Vagina (tissue), 2 donors: ENCODE measurements at regions not wholly inside any gene's neighbourhood (a gene's known extent, or its start where the extent isn't known, plus 50 kb on each side); places are given as distances from the start of the nearest gene placed in this dataset.

Experiments
- DNase-seq, 2 donors: peaks; one replicate each; pipeline ENCODE4 v3.0.0-alpha.2; 2017; ENCODE audit errors: extremely low spot score in 2 of 2
- H3K27ac ChIP-seq: fragments of 200-600 bp; sonication (generic); one replicate; pipeline ENCODE4 v1.5.1; 2019
- H3K27me3 ChIP-seq: fragments of 200-600 bp; sonication (generic); one replicate; pipeline ENCODE4 v1.5.1; 2019
- H3K36me3 ChIP-seq, 2 donors: fragments of 200-600 bp; sonication (generic); one replicate each; pipeline ENCODE4 v1.5.1; 2017 to 2019
- H3K4me1 ChIP-seq: fragments of 200-600 bp; sonication (generic); one replicate; pipeline ENCODE4 v1.5.1; 2019
- H3K4me3 ChIP-seq, 2 donors: fragments of 200-600 bp; sonication (generic); 1 replicate in 1 of 2; 2 replicates in 1 of 2; pipeline ENCODE4 v1.5.1; 2016 to 2019
- H3K9me3 ChIP-seq: fragments of 200-600 bp; sonication (generic); one replicate; pipeline ENCODE4 v1.5.1; 2019
- CTCF ChIP-seq, 3 experiments: fragments of 450-650 bp in 2 of 3; fragments of 200-600 bp in 1 of 3; sonication (generic) in 1 of 3; IDR thresholded peaks; one replicate each; pipeline ENCODE4 v1.5.1; 2017 to 2019; ENCODE audit warnings: antibody characterized with exemption in 3 of 3, mild to moderate bottlenecking in 2 of 3, moderate library complexity in 2 of 3
- POLR2A ChIP-seq, 2 donors: fragments of 450-650 bp; IDR thresholded peaks; one replicate each; pipeline ENCODE4 v1.6.1; 2017; ENCODE audit warnings: antibody characterized with exemption in 2 of 2, mild to moderate bottlenecking in 2 of 2, moderate library complexity in 2 of 2
- POLR2AphosphoS5 ChIP-seq, 2 donors: sonication (generic); formaldehyde crosslinking; IDR thresholded peaks; one replicate each; pipeline ENCODE4 v1.9.0; 2017; ENCODE audit warnings: antibody characterized with exemption in 2 of 2, mild to moderate bottlenecking in 2 of 2, low read depth in 1 of 2; ENCODE audit not compliant: insufficient read depth in 1 of 2
- intact Hi-C: fragments of 100-400 bp; cut with DNase I; formaldehyde crosslinking; loops from one replicate; pipeline ENCODE4 v1.15.1; 2023

DNA sequence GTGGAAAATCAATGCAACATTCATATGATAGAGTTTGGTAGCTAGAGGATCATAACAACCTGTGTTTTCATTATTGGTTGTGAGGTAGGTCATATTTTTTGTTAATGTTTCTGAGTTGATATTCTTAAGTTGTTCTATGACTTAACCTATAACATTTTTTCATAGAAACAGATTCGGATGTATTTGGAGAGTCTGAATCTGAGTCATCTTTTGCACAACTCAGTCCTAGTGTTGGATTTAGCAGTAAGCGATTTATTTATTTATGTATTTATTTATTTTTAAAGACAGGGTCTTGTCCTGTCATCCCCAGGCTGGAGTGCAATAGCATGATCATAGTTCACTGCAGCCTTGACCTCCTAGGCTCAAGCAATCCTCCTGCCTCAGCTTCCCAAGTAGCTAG lies 292.8 kb upstream of the ZNF717 start:
- Histone ChIP-seq H3K4me1 (no peaks in the 10 kb centered on the region), H3K9me3 (no peaks in the 10 kb centered on the region), H3K27me3 (no peaks in the 10 kb centered on the region), H3K4me3 (no peak overlapping the region), H3K36me3 (no peaks in the 10 kb centered on the region), H3K27ac (no peak overlapping the region)
- intact Hi-C loops: no loop called here
- no peak for DNase-seq
- TF ChIP-seq POLR2A (IDR thresholded peaks at IDR 0.05) (no peak), POLR2AphosphoS5 (IDR thresholded peaks at IDR 0.05; ENCODE audit: insufficient read depth in 1 of 2, low read depth in 1 of 2) (no peak), CTCF (IDR thresholded peaks at IDR 0.05) (no peak)

GRCh38 chr3:76083992-76084391 lies 298.6 kb upstream of the ZNF717 start:
- H3K27me3 ChIP-seq: no peaks in the 10 kb centered on the region
- H3K4me1 ChIP-seq: no peaks in the 10 kb centered on the region
- DNase-seq: no peak
- no peaks in the 10 kb centered on the region for H3K36me3 ChIP-seq
- no peak overlapping the region for H3K27ac ChIP-seq
- H3K4me3 ChIP-seq: no peak overlapping the region
- TF ChIP-seq POLR2A (IDR thresholded peaks at IDR 0.05) (no peak), POLR2AphosphoS5 (IDR thresholded peaks at IDR 0.05; ENCODE audit: insufficient read depth in 1 of 2, low read depth in 1 of 2) (no peak), CTCF (IDR thresholded peaks at IDR 0.05) (no peak)
- H3K9me3 ChIP-seq: no peaks in the 10 kb centered on the region
- intact Hi-C loops: no loop called here

DNA sequence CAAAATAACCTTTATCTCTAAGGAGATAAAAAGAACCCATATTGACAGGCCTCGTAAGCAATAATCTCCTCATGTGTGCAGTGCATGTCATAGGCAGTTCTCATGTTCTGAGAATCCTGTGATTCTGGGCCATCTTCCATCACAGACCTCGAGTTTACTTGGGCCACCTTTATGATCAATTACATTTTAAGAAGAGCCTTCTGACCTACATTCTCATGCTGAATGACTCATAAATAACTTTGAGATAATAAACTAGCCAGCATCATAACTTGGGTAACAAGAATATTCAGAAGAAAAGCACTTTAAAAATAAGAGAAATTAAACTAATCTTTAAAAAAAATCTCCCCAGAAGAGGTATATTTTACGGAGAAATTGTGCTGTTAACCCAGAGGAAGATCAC lies 310.7 kb upstream of the ZNF717 start:
- Histone ChIP-seq H3K36me3 (no peaks in the 10 kb centered on the region), H3K27ac (no peak overlapping the region), H3K4me1 (no peaks in the 10 kb centered on the region), H3K9me3 (no peaks in the 10 kb centered on the region), H3K4me3 (no peak overlapping the region), H3K27me3 (no peaks in the 10 kb centered on the region)
- DNase-seq: no peak
- intact Hi-C loops: no loop called here
- no peak for TF ChIP-seq POLR2A (IDR thresholded peaks at IDR 0.05)
- TF ChIP-seq CTCF (IDR thresholded peaks at IDR 0.05): no peak
- TF ChIP-seq POLR2AphosphoS5 (IDR thresholded peaks at IDR 0.05; ENCODE audit: insufficient read depth in 1 of 2, low read depth in 1 of 2): no peak

DNA sequence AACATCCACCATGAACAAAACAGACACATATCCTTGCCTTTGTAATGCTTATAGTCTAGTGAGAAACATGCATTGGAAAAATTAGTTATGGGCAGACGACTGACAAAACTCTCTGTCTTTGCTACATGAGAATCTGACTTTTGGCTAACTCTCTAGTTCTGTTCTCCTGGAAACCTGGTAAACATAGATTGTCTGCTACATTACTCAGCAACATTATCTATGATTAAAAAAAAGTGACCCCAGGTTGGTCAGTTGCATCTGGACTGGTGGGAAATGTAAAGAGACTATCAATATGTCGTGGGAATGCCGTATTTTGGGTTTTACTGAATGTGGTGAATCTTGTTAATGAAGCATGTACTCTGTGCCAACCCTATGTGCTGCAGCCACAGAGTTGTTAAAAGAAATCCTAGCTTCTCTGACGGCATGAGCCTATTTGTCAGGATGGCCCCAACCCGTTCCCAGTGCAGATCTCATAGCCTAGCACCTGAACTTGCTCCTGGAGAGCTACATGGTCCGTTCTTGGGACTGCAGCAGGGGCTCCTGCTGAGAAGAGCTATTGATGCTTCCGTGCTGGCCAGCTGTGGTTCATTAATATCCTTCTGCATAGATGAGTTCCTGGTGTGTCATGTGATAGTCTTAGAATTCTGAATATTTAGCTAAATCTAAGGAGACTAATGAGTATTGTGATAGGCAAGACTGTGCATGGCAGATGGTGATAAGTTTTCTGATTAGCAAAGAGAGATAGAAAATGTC lies 311.7 kb upstream of the ZNF717 start:
- intact Hi-C loops: no loop called here

More for the DNA sequence above, 311.7 kb upstream of the ZNF717 start:
- no peak overlapping the region for H3K27ac ChIP-seq
- no peaks in the 10 kb centered on the region for H3K9me3 ChIP-seq
- no peaks in the 10 kb centered on the region for H3K27me3 ChIP-seq
- TF ChIP-seq POLR2A (IDR thresholded peaks at IDR 0.05) (no peak), POLR2AphosphoS5 (IDR thresholded peaks at IDR 0.05; ENCODE audit: insufficient read depth in 1 of 2, low read depth in 1 of 2) (no peak), CTCF (IDR thresholded peaks at IDR 0.05) (no peak)
- no peak for DNase-seq
- no peaks in the 10 kb centered on the region for H3K4me1 ChIP-seq
- H3K36me3 ChIP-seq: no peaks in the 10 kb centered on the region
- no peak overlapping the region for H3K4me3 ChIP-seq
